HCT116 (cell line): ENCODE measurements at regions not wholly inside any gene's neighbourhood (a gene's known extent, or its start where the extent isn't known, plus 50 kb on each side); places are given as distances from the start of the nearest gene placed in this dataset.

ENCODE experiments used
- ATAC-seq: fragments of 200-7000 bp; cut with Tn5 transposase; 2 replicates; pipeline ENCODE4 v1.9.1; 2020; ENCODE audit warnings: mild to moderate bottlenecking, moderate library complexity
- BruUV-seq: library from RNA; stranded (reverse); fragments of 400-500 nt; replicated peaks from 2 replicates; lab custom pipeline; 2021; lab: Mats Ljungman, UMichigan
- CTCF ChIA-PET: fragments of 300-600 bp; sonication (Branson Sonifier 250); formaldehyde crosslinking; loops from one replicate; lab custom pipeline; 2021; ENCODE audit warnings: antibody characterized with exemption; lab: Charles Lee
- POLR2A ChIA-PET: fragments of 300-600, 350-600 bp; sonication (Branson Sonifier 250); formaldehyde crosslinking; loops from one replicate; lab custom pipeline; 2021; ENCODE audit warnings: antibody characterized with exemption; lab: Charles Lee
- RAD21 ChIA-PET, 2 experiments: fragments of 300-600 bp; sonication (Branson Sonifier 250); formaldehyde crosslinking; loops; one replicate each; lab custom pipeline; 2023; ENCODE audit warnings: low total read pairs in 2 of 2; ENCODE audit not compliant: uncharacterized antibody in 2 of 2, unreplicated experiment in 2 of 2, low non-redundant PET in 1 of 2; lab: Charles Lee
- DNase-seq: peaks from one replicate; pipeline ENCODE4 v3.0.0-alpha.2; 2010; ENCODE audit warnings: low read depth, low spot score
- H2AFZ ChIP-seq: fragments of 200-600 bp; shearing (Covaris generic), sonication (generic); 2 replicates; pipeline ENCODE4 v1.6.1; 2017; ENCODE audit warnings: low read depth, mixed run types, mixed read lengths, antibody characterized with exemption, low read length; ENCODE audit not compliant: poor library complexity, severe bottlenecking
- H3K27ac ChIP-seq: 2 replicates; pipeline ENCODE4 v1.5.1; 2012; ENCODE audit warnings: low read depth, low read length
- H3K27me3 ChIP-seq: fragments of 200-600 bp; sonication (generic); 2 replicates; pipeline ENCODE4 v1.6.1; 2016; ENCODE audit warnings: mixed run types, low read length, mixed read lengths; ENCODE audit not compliant: insufficient read depth
- H3K36me3 ChIP-seq, 2 experiments: fragments of 200-500 bp in 1 of 2; fragments of 200-600 bp in 1 of 2; sonication (Bioruptor generic) in 1 of 2; sonication (generic) in 1 of 2; 2 replicates each; pipeline versions ENCODE4 v1.5.1 to v1.6.1; 2014 to 2016; ENCODE audit warnings: low read length in 2 of 2, inconsistent platforms in 1 of 2, mixed read lengths in 1 of 2, mixed run types in 1 of 2; ENCODE audit not compliant: insufficient read depth in 2 of 2, control insufficient read depth in 1 of 2
- H3K4me1 ChIP-seq, 2 experiments: fragments of 200-600 bp in 1 of 2; sonication (generic) in 1 of 2; 2 replicates each; pipeline versions ENCODE4 v1.5.1 to v1.6.1; 2012 to 2017; ENCODE audit warnings: low read length in 2 of 2, inconsistent platforms in 1 of 2, mild to moderate bottlenecking in 1 of 2, mixed read lengths in 1 of 2, mixed run types in 1 of 2, moderate library complexity in 1 of 2; ENCODE audit not compliant: insufficient read depth in 2 of 2, control insufficient read depth in 1 of 2
- H3K4me2 ChIP-seq: fragments of 200-600 bp; sonication (generic); 2 replicates; pipeline ENCODE4 v1.6.1; 2017; ENCODE audit warnings: mixed run types, low read length, mixed read lengths
- H3K4me3 ChIP-seq, 2 experiments: fragments of 200-600 bp in 1 of 2; sonication (generic) in 1 of 2; replicated peaks in 1 of 2; 2 replicates each; pipeline ENCODE4 v1.5.1; 2011 to 2016; ENCODE audit warnings: low read length in 2 of 2, control low read depth in 1 of 2, low read depth in 1 of 2, mild to moderate bottlenecking in 1 of 2, mixed read lengths in 1 of 2, mixed run types in 1 of 2
- H3K79me2 ChIP-seq: fragments of 200-600 bp; sonication (generic); 2 replicates; pipeline ENCODE4 v1.6.1; 2017; ENCODE audit warnings: mild to moderate bottlenecking, mixed run types, low read length, moderate library complexity, mixed read lengths; ENCODE audit not compliant: insufficient read depth
- H3K9ac ChIP-seq: fragments of 200-600 bp; sonication (generic); 2 replicates; pipeline ENCODE4 v1.6.1; 2016; ENCODE audit warnings: low read length, mixed read lengths
- H3K9me2 ChIP-seq: fragments of 200-600 bp; sonication (generic), shearing (Covaris generic); 2 replicates; pipeline ENCODE4 v1.6.1; 2017; ENCODE audit warnings: mixed run types, mild to moderate bottlenecking, moderate library complexity; ENCODE audit not compliant: insufficient read depth
- H3K9me3 ChIP-seq, 2 experiments: fragments of 200-500 bp in 1 of 2; fragments of 200-600 bp in 1 of 2; sonication (Bioruptor generic) in 1 of 2; sonication (generic) in 1 of 2; 2 replicates each; pipeline ENCODE4 v1.6.1; 2014 to 2017; ENCODE audit warnings: low read length in 2 of 2, mixed read lengths in 2 of 2, inconsistent platforms in 1 of 2, low read depth in 1 of 2, mild to moderate bottlenecking in 1 of 2, mixed run types in 1 of 2, moderate library complexity in 1 of 2; ENCODE audit not compliant: control insufficient read depth in 1 of 2, insufficient read depth in 1 of 2
- H4K20me1 ChIP-seq: fragments of 200-600 bp; sonication (generic), shearing (Covaris generic); 2 replicates; pipeline ENCODE4 v1.6.1; 2017; ENCODE audit warnings: mixed run types, mild to moderate bottlenecking, moderate library complexity; ENCODE audit not compliant: insufficient read depth
- EGR1 ChIP-seq: IDR thresholded peaks from 2 replicates; pipeline ENCODE4 v1.6.1; 2012; ENCODE audit warnings: low read depth
- EZH2phosphoT487 ChIP-seq: fragments of 200-600 bp; IDR thresholded peaks from 2 replicates; pipeline ENCODE4 v1.6.1; 2018; ENCODE audit warnings: antibody characterized with exemption, borderline replicate concordance
- FOSL1 ChIP-seq: IDR thresholded peaks from 2 replicates; pipeline ENCODE4 v1.6.1; 2012; ENCODE audit warnings: low read depth
- JUND ChIP-seq: IDR thresholded peaks from 2 replicates; pipeline ENCODE4 v1.6.1; 2012
- RAD21 ChIP-seq: IDR thresholded peaks from 2 replicates; pipeline ENCODE4 v1.6.1; 2012; ENCODE audit warnings: low read depth, mild to moderate bottlenecking
- SRF ChIP-seq: IDR thresholded peaks from 2 replicates; pipeline ENCODE4 v1.6.1; 2012; ENCODE audit warnings: low read depth
- TCF7L2 ChIP-seq: IDR thresholded peaks from 2 replicates; pipeline ENCODE4 v1.7.0; 2011; ENCODE audit warnings: borderline replicate concordance, inconsistent platforms; ENCODE audit not compliant: insufficient read depth, insufficient read length; ENCODE audit errors: extremely low read depth
- YY1 ChIP-seq: IDR thresholded peaks from 2 replicates; pipeline ENCODE4 v1.6.1; 2011; ENCODE audit warnings: low read length, low read depth, moderate library complexity, mild to moderate bottlenecking; ENCODE audit not compliant: insufficient replicate concordance; ENCODE audit errors: extremely low read depth
- intact Hi-C: fragments of 100-400 bp; cut with micrococcal nuclease; formaldehyde crosslinking; loops from 2 replicates; pipeline ENCODE4 v1.10.0; 2022
- TF ChIP-seq, protein P1 (sequence below), 3 experiments: fragments of 200-600 bp in 1 of 3; sonication (generic) in 1 of 3; IDR thresholded peaks in 2 of 3; conservative IDR thresholded peaks in 1 of 3; 2 replicates each; pipeline ENCODE4 v1.5.1; 2012 to 2017; ENCODE audit warnings: low read depth in 2 of 3, low read length in 2 of 3, antibody characterized with exemption in 1 of 3, borderline replicate concordance in 1 of 3, control low read depth in 1 of 3, mild to moderate bottlenecking in 1 of 3, mixed read lengths in 1 of 3, mixed run types in 1 of 3, moderate library complexity in 1 of 3; ENCODE audit not compliant: insufficient read depth in 1 of 3
- TF ChIP-seq, protein P2 (sequence below): IDR thresholded peaks from 2 replicates; pipeline ENCODE4 v1.6.1; 2012

DNA sequence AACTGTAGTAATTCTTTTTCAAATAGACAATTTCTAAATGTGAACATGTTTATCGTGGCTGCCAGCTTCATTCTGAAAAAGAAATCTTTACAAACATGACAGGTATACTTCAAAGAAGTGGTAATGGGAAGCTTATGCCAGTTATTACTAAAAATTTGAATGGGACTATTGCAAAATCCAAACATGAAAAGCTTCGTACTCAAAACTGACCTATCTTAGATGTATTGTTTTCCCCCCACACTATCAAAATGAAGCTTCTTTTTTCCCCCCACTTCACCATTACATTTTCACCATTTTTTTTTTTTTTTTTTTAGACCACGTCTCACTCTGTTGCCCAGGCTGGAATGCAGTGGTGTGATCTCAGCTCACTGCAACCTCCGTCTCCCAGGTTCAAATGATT is 50.4 kb upstream of the SERTAD2 start:
- no peak overlapping the region for H3K9ac ChIP-seq
- H3K27ac ChIP-seq = no peak overlapping the region
- no peaks in the 10 kb centered on the region for H3K36me3 ChIP-seq
- POLR2A ChIA-PET = no interaction called here
- ATAC-seq (no peak), DNase-seq (no peak)
- RAD21 ChIA-PET = no interaction called here
- BruUV-seq = no TSS peak
- intact Hi-C loops = no loop called here
- H3K4me2 ChIP-seq = no peak overlapping the region
- no peak overlapping the region for H3K4me3 ChIP-seq
- no peaks in the 10 kb centered on the region for H3K9me3 ChIP-seq
- H3K27me3 ChIP-seq = no peaks in the 10 kb centered on the region
- no peaks in the 10 kb centered on the region for H4K20me1 ChIP-seq
- no peaks in the 10 kb centered on the region for H3K9me2 ChIP-seq
- peaks cover 26% of the 10 kb centered on the region for H3K79me2 ChIP-seq
- no peak for TF ChIP-seq SRF
- TF ChIP-seq RAD21 = no peak
- TF ChIP-seq, protein P1, sequence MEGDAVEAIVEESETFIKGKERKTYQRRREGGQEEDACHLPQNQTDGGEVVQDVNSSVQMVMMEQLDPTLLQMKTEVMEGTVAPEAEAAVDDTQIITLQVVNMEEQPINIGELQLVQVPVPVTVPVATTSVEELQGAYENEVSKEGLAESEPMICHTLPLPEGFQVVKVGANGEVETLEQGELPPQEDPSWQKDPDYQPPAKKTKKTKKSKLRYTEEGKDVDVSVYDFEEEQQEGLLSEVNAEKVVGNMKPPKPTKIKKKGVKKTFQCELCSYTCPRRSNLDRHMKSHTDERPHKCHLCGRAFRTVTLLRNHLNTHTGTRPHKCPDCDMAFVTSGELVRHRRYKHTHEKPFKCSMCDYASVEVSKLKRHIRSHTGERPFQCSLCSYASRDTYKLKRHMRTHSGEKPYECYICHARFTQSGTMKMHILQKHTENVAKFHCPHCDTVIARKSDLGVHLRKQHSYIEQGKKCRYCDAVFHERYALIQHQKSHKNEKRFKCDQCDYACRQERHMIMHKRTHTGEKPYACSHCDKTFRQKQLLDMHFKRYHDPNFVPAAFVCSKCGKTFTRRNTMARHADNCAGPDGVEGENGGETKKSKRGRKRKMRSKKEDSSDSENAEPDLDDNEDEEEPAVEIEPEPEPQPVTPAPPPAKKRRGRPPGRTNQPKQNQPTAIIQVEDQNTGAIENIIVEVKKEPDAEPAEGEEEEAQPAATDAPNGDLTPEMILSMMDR (IDR thresholded peaks at IDR 0.05 in 2 of 3, conservative IDR thresholded peaks at IDR 0.05 in 1 of 3; ENCODE audit: borderline replicate concordance in 1 of 3, insufficient read depth in 1 of 3, low read depth in 2 of 3, low read length in 2 of 3) = no peak
- TF ChIP-seq EGR1 = no peak
- TF ChIP-seq, protein P2, sequence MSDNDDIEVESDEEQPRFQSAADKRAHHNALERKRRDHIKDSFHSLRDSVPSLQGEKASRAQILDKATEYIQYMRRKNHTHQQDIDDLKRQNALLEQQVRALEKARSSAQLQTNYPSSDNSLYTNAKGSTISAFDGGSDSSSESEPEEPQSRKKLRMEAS = no peak
- TF ChIP-seq FOSL1 = no peak
- TF ChIP-seq JUND = no peak
- H3K4me1 ChIP-seq = peaks cover 0 to 11% of the 10 kb centered on the region in 2 experiments; a peak in 2 of 4 replicates
- CTCF ChIA-PET = no interaction called here
- no peak overlapping the region for H2AFZ ChIP-seq

DNA sequence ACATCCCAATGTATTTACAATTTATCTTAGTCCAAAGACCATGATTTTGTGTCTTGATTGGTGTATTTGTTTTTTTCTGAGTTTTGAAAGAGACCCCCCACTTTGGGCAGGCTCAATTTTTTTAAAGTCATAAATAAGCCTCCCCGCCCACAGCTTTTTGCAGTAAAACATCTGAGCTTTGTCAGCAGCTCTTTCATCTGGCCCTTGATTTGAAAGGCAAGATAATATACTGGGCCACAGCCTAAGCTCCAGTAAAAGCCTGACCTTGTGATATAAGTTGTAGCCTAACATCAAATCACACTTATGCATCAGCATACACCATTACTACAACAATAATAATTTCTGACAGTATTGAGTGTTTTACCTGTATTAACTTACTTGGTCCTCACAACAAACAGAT is 51.3 kb upstream of the SERTAD2 start:
- H3K9me3 ChIP-seq = no peaks in the 10 kb centered on the region
- H3K4me1 ChIP-seq = peaks cover 0 to 3% of the 10 kb centered on the region in 2 experiments; a peak in 1 of 4 replicates
- H2AFZ ChIP-seq = no peak overlapping the region
- no peaks in the 10 kb centered on the region for H3K36me3 ChIP-seq
- ChIA-PET RAD21 (no interaction called here), CTCF (no interaction called here), POLR2A (no interaction called here)
- H3K4me3 ChIP-seq = no peak overlapping the region
- intact Hi-C loops = no loop called here
- ATAC-seq = no peak
- H3K27me3 ChIP-seq = no peaks in the 10 kb centered on the region
- H3K9me2 ChIP-seq = no peaks in the 10 kb centered on the region
- H4K20me1 ChIP-seq = no peaks in the 10 kb centered on the region
- no TSS peak for BruUV-seq
- no peak overlapping the region for H3K4me2 ChIP-seq
- H3K9ac ChIP-seq = no peak overlapping the region
- DNase-seq = no peak
- H3K79me2 ChIP-seq = peaks cover 26% of the 10 kb centered on the region
- no peak overlapping the region for H3K27ac ChIP-seq
- TF ChIP-seq YY1 (no peak), EZH2phosphoT487 (no peak), TCF7L2 (no peak)
